ENCODE measurements at regions not wholly inside any gene's neighbourhood (a gene's known extent, or its start where the extent isn't known, plus 50 kb on each side); places are given as distances from the start of the nearest gene placed in this dataset.
"Not testable (repeated sequence)": the region's sequence is repeated elsewhere in the genome, so short reads cannot be mapped to it uniquely, and the experiment has no call there.

GRCh38 chr2:207338220-207338607, 172.5 kb upstream of the KLF7 start:
- intact Hi-C loops (cut with DNase I), result loop anchor here in 1 of 4 donors (10.0 kb wide), 1 partner anchor 173 kb away; the partner anchor contains the start of gene KLF7
- TF ChIP-seq CTCF (IDR thresholded peaks at IDR 0.05), result no peak
- no peak for TF ChIP-seq EP300 (IDR thresholded peaks at IDR 0.05)
- TF ChIP-seq POLR2A (IDR thresholded peaks at IDR 0.05), result no peak
- no peak for DNase-seq
- Histone ChIP-seq H3K27me3 (no peaks in the 10 kb centered on the region), H3K36me3 (no peaks in the 10 kb centered on the region), H3K4me1 (ENCODE audit: insufficient read depth) (peaks cover 2% of the 10 kb centered on the region), H3K27ac (no peak overlapping the region), H3K4me3 (no peak overlapping the region), H3K9me3 (no peaks in the 10 kb centered on the region)
- 79 to 88% (median 85%) methylated on average over 3 of the region's 3 CpGs for WGBS, 3 donors

GRCh38 chr2:207338610-207339009, 172.9 kb upstream of the KLF7 start:
- no peaks in the 10 kb centered on the region for H3K9me3 ChIP-seq
- no peaks in the 10 kb centered on the region for H3K27me3 ChIP-seq
- DNase-seq, result no peak
- no peak overlapping the region for H3K4me3 ChIP-seq
- H3K36me3 ChIP-seq, result no peaks in the 10 kb centered on the region
- 71 to 76% (median 72%) methylated on average over 3 of the region's 3 CpGs for WGBS, 3 donors
- TF ChIP-seq CTCF (IDR thresholded peaks at IDR 0.05) (no peak), EP300 (IDR thresholded peaks at IDR 0.05) (no peak), POLR2A (IDR thresholded peaks at IDR 0.05) (no peak)
- H3K27ac ChIP-seq, result no peak overlapping the region
- intact Hi-C loops (cut with DNase I), result loop anchor here in 1 of 4 donors (10.0 kb wide), 1 partner anchor 174 kb away; the partner anchor contains the start of gene KLF7
- peaks cover 2% of the 10 kb centered on the region for H3K4me1 ChIP-seq (ENCODE audit: insufficient read depth)

GRCh38 chr2:207341112-207341750, 175.5 kb upstream of the KLF7 start:
- TF ChIP-seq POLR2A (IDR thresholded peaks at IDR 0.05) (no peak), EP300 (IDR thresholded peaks at IDR 0.05) (no peak), CTCF (IDR thresholded peaks at IDR 0.05) (no peak)
- no peak overlapping the region for H3K4me3 ChIP-seq
- no peaks in the 10 kb centered on the region for H3K4me1 ChIP-seq (ENCODE audit: insufficient read depth)
- DNase-seq, result no peak
- intact Hi-C loops (cut with DNase I), result no loop called here
- no peaks in the 10 kb centered on the region for H3K9me3 ChIP-seq
- no peak overlapping the region for H3K27ac ChIP-seq
- H3K36me3 ChIP-seq, result no peaks in the 10 kb centered on the region
- no peaks in the 10 kb centered on the region for H3K27me3 ChIP-seq
- 68 to 72% (median 72%) methylated on average over 9 of the region's 9 CpGs for WGBS, 3 donors

- DNase-seq, result no peak
- intact Hi-C loops (cut with DNase I), result no loop called here
- no peak for TF ChIP-seq POLR2A (IDR thresholded peaks at IDR 0.05)
- TF ChIP-seq CTCF (IDR thresholded peaks at IDR 0.05), result no peak
- TF ChIP-seq EP300 (IDR thresholded peaks at IDR 0.05), result no peak
- H3K27me3 ChIP-seq, result no peaks in the 10 kb centered on the region
- no peaks in the 10 kb centered on the region for H3K4me1 ChIP-seq (ENCODE audit: insufficient read depth)
- no peaks in the 10 kb centered on the region for H3K9me3 ChIP-seq
- no peak overlapping the region for H3K27ac ChIP-seq
- no peak overlapping the region for H3K4me3 ChIP-seq
- no peaks in the 10 kb centered on the region for H3K36me3 ChIP-seq
Observed at GRCh38 chr2:207341804-207342203, 176.1 kb upstream of the KLF7 start.

GRCh38 chr2:207344596-207345394, 179.0 kb upstream of the KLF7 start:
- H3K27me3 ChIP-seq; H3K4me1 ChIP-seq (ENCODE audit: insufficient read depth); H3K9me3 ChIP-seq; intact Hi-C loops (cut with DNase I); H3K27ac ChIP-seq; H3K36me3 ChIP-seq; DNase-seq; H3K4me3 ChIP-seq: not testable (repeated sequence)
- 78 to 92% (median 85%) methylated on average over 12 of the region's 12 CpGs for WGBS, 3 donors

All from ovary (tissue), 7 donors.